Activated T-cell treated with anti-CD3 and anti-CD28 coated beads for 4 hours (primary cell): ENCODE measurements at regions not wholly inside any gene's neighbourhood (a gene's known extent, or its start where the extent isn't known, plus 50 kb on each side); places are given as distances from the start of the nearest gene placed in this dataset.

ENCODE experiments used
- DNase-seq: peaks from one replicate; pipeline ENCODE4 v3.0.0-alpha.2; 2020

DNA sequence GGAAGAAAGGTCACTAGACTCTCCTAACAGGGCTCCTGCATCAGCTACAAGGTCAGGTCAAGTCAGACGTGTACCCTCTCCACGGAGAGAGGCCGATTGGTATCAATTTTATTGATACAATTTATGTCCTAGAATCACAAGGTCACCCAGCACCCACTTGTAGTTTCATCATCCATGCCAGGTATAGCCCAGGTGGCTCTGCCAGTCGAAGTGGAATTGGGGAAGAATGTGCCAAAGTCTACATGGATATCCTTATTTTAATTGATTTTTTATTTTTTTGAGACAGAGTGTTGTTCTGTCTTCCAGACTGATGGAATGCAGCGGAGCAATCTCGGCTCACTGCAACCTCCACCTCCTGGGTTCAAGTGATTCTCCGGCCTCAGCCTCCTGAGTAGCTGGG lies 334.1 kb downstream of the SHANK2 start:
- no peak for DNase-seq

GRCh38 chr11:70921804-70922203 lies 330.6 kb downstream of the SHANK2 start:
- DNase-seq = no peak

DNA sequence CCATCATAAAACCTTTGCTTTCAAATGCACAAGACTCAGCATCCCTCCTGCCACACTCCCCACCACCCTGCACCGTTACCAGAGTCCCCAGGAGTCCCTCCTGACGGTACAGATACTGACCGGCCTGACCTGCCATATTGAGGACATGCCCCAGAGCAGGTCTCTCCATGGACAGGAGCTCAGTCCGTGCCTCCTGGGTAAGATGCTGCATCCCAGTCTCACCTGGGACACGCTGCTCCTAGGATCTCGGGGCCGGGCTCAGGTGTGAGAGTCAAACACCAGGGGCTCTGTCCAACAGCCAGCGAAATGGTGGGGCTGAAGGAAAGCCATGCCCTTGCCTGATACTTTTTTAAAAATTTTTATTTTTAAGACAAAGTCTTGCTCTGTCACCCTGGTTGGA lies 328.3 kb downstream of the SHANK2 start:
- DNase-seq = no peak

DNA sequence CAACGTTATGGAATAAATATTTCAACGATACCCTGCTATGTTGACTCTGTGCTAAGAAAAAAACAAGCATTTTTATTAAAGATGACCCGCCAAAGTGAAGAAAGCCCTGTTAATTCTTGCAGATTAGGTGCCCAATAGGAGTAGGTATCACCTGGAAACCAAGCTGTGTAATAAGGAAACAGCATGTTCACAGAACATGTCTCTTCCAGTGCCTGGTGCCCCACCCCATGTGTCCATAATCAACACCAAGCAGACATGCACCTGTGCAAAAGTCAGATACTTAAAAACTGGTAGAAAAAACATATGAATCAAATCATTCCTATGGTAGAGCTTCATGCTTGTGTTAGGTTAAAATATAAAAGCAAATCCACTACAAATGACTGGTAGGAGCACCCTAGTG lies 327.1 kb downstream of the SHANK2 start:
- DNase-seq = no peak

DNA sequence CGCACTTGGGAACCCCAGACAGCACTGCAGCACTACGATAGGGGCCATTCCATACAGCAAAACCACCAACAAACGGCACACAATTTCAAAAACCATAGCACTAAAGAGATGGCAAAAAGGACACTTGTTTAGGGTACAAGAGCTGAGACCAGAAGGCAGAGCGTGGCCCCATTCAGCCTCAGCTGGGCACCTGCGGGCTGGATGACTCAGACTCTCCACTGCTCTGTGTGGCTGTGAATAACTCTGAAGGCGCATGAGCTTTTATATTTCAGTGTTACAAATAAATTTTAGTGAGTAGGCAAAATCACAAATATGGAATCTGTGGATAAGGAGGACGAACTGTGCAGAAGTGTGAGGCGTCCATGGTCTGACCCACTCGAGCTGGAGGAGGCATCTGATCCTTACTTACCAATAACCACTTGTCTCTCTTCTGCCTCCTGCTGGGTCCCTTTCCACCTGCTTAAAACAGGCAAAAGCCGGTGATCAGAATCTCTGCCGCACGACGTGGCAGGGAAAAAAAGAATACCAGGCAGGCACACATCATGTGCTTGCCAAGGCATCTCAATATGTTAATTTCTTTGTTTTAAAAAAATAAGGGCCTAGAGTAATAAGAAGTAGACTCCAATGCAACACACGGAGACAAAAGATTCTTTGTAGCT lies 325.7 kb downstream of the SHANK2 start:
- no peak for DNase-seq

GRCh38 chr11:70928854-70929598 lies 323.4 kb downstream of the SHANK2 start:
- no peak for DNase-seq

DNA sequence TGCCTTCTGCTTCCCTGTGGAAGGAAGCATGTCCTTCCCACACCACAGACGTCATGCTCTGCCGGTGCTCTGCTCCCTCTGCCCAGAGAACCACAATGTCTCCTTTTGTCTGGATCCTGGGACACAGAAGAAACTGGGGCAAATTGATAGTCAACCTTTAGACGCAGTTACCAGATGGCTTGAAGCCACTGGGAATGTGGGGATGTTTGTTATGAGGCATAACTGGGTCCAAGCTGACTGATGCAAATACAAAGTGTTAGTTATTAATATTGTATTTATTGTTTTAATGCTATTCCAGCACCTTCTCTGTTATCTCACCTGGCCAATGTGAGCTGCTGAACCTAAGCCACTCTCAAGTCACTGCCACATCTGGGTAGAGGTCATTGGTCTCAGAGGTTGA lies 322.2 kb downstream of the SHANK2 start:
- no peak for DNase-seq

- no peak for DNase-seq
Measured at GRCh38 chr11:70931430-70931829, 320.9 kb downstream of the SHANK2 start.

DNA sequence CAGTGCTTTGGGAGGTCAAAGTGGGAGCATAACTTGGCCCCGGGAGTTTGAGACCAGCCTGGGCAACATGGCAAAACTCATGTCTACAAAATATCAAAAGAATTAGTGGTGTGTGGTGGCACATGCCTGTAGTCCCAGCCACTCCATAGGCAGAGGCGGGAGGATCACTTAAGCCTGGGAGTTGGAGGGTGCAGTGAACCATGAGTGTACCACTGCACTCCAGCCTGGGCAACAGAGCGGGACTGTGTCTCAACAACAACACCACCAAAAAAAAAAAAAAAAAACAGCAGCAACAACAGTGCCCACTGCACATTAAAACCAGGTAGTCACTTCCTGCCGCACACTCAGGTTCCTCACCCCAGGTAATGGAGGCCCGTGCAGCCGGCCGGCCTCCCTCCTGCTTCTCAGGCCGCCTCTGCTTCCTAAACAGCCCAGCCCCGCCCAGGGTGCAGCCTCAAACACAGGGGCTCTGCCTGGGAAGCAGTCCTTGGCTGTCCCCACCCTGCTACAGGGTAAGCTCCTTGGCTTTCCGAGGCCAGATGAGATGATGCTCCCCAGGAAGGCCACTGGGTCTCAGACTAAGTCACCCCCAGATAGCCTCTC lies 318.3 kb downstream of the SHANK2 start:
- no peak for DNase-seq

DNA sequence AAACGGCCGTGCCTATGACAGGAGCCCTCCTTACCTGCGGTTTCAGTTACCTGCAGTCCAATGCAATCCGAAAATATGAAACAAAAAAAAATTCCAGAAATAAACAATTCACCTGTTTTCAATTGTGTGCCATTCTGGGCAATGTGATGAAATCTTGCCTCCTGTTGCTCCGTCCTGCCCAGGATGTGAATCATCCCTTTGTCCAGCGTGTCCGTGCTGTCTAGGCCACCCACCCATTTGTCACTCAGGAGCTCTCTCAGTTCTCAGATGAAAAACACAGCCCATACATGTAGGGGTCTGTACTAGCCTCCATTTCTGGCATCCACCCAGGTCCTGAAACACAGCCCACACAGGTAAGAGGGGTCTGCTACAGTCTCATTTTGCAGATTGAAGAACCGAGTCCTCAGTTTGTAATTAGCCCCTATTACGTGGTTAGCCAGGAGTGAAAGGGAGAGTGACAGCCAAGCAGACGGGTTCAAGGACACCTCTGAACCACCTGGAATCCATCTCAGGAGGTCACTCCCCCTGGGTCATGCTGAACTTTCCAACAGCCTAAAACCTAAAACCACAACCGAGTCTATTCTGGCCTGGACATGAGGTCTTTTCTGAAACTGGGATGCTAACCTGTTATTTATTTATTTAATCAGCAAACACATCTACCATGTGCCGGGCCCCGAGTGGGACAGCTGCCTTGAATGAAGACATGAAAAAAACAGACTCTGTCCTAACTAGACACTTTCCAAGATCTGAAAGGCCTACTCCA lies 317.2 kb downstream of the SHANK2 start:
- no peak for DNase-seq

DNA sequence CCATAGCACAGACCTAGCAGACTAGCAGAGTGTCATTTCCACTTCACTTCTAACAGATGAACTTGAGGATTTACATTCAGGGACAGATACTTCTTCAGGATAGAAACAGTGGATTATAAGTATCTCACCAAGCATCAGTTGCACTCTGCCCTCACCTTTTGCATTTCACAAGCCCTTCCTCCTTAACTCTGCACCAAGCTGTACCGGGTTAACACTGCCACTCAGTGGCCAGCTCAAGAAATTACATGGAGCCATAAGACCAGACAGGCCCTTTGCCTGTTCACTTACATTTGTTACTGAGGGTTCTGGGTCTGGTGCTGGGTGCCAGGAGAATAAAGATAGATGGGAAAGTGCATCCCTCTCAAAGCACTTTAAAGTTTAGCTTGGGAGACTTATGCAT lies 309.8 kb downstream of the SHANK2 start:
- no peak for DNase-seq

GRCh38 chr11:70944141-70944540 lies 308.2 kb downstream of the SHANK2 start:
- DNase-seq = no peak

- DNase-seq = no peak
Measured at GRCh38 chr11:70944636-70945035, 307.7 kb downstream of the SHANK2 start.

- no peak for DNase-seq
Measured at GRCh38 chr11:70948398-70948797, 304.0 kb downstream of the SHANK2 start.

DNA sequence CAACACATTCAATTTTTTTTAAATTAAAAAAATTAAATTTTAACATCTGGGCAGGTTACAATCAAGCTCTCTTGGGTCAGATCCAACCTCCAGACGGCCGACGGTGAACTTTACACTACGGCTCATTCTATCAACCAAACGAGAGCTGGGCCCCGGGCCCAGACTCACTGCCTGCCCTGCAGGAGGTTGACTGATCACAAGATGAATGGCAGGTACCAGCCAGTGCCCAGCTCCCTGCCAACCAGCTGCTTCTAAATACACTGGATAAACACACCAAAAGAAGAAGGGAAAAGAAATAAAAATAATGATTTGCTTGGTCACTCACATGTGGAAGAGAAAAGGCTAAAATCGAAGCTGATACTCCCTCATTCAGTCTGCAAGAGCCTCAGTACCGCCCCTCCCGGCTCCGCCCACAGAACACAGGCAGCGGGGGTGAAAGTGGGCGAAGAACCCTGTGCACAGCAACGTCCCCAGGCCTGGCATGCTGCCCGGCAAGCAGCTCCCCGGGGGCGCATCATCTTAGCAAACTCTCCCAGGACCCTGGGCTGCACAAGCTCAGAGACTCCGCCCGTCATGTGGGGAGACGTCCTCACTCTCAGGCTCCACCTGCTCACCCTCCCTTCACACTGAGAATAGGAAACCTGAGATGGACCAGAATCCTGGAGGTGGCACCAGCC lies 303.4 kb downstream of the SHANK2 start:
- DNase-seq = no peak

DNA sequence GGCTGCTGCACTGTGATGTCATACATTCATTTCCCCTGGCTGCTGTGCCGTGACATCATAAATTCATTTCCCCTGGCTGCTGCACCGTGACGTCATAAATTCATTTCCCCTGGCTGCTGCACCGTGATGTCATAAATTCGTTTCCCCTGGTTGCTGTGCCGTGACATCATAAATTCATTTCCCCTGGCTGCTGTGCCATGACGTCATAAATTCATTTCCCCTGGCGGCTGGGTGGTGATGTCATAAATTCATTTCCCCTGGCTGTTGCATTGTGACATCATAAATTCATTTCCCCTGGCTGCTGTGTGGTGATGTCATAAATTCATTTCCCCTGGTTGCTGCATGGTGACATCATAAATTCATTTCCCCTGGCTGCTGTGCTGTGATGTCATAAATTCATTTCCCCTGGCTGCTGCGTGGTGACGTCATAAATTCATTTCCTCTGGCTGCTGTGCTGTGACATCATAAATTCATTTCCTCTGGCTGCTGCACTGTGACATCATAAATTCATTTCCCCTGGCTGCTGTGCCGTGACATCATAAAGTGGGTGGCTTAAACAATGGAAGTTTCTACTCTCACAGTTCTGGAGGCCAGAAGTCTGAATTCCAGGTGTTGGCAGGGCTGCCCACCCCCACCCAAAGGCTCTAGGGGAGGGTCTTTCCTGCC lies 301.1 kb downstream of the SHANK2 start:
- DNase-seq = no peak

- no peak for DNase-seq
Measured at GRCh38 chr11:70952191-70952590, 300.2 kb downstream of the SHANK2 start.

DNA sequence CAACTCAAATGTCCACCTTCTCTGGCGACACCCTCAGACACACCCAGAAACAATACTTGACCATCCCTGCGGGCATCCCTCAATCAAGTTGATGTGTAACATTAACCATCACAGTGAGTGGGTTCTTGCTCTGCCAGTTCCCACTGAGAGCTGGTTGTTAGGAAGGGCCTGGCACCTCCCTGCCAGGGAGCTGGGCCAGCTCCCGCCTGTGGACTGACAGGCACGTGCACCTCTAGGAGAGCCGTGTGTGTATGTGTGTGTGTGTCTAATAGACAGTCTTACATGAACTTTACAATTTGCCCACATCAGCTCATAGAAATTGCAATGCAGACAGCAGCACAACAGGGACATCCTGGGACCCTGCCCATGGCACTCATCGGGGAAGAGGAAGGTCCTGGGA lies 298.7 kb downstream of the SHANK2 start:
- DNase-seq = no peak

DNA sequence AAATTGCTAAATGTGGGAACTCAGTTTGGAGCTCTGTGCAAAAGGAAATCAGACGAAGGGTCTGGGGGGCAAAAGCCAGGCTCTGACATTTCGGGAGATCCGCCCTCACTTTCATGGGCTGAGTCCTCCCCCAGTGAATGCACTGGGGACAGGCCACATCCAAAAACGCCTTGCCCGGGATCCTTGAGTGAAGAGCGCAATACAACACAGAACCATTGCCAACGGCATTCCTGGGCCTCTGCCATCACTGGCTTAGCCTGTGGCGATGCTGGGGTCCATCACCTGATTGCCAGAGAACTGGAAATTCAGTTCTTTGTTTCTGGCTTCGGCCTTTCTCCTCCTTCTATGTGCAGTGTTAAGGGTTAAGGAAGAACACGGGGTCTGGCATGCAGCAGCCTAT lies 297.9 kb downstream of the SHANK2 start:
- DNase-seq = no peak
